Activated CD4-positive, alpha-beta memory T cell treated with anti-CD3 and anti-CD28 coated beads, Interleukin-2, amount 10 ng/mL, durations not matched to agents 7 days and 5 days (primary cell): ENCODE measurements at regions not wholly inside any gene's neighbourhood (a gene's known extent, or its start where the extent isn't known, plus 50 kb on each side); places are given as distances from the start of the nearest gene placed in this dataset.
"Not testable (repeated sequence)": the region's sequence is repeated elsewhere in the genome, so short reads cannot be mapped to it uniquely, and the experiment has no call there.

Source experiments
- CTCF ChIA-PET: fragments of 350-600 bp; sonication (Branson Sonifier 250); formaldehyde crosslinking; loops from one replicate; lab custom pipeline; 2021; ENCODE audit warnings: antibody characterized with exemption, inconsistent platforms; lab: Charles Lee
- POLR2A ChIA-PET: fragments of 350-600 bp; sonication (Branson Sonifier 250); formaldehyde crosslinking; loops from one replicate; lab custom pipeline; 2021; ENCODE audit warnings: antibody characterized with exemption; lab: Charles Lee
- DNase-seq: peaks from one replicate; pipeline ENCODE4 v3.0.0-alpha.2; 2020
- H3K27ac Mint-ChIP-seq: one replicate; pipeline ENCODE4 v1.8.0; 2021; ENCODE audit warnings: mild to moderate bottlenecking, mixed read lengths
- H3K27me3 Mint-ChIP-seq: one replicate; pipeline ENCODE4 v1.8.0; 2021; ENCODE audit warnings: mixed read lengths
- H3K36me3 Mint-ChIP-seq: one replicate; pipeline ENCODE4 v1.8.0; 2021; ENCODE audit warnings: low read depth, mixed read lengths
- H3K4me1 Mint-ChIP-seq: one replicate; pipeline ENCODE4 v1.8.0; 2021; ENCODE audit warnings: mixed read lengths
- H3K4me3 Mint-ChIP-seq: one replicate; pipeline ENCODE4 v1.8.0; 2021; ENCODE audit warnings: mild to moderate bottlenecking, mixed read lengths
- H3K9me3 Mint-ChIP-seq: one replicate; pipeline ENCODE4 v1.8.0; 2021; ENCODE audit warnings: mixed read lengths

DNA sequence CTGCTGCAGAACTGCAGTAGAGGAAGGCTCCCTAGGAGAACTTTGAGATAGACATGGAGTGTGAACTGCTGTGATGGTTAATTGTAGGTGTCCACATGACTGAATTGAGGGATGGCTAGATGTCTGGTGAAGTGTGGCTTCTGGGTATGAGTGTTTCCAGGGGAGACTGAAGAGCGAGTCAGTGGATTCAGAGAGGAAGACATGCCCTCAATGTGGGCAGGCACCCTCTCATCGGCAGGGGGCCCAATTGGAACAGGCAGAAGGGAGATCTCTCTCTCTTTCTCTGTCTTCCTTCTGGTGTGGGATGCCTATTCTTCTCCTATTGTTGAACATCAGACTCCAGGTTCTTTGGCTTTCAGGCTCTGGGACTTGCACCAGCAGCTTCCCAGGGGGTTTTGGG is 304.7 kb upstream of the GATB start:
- Mint-ChIP-seq H3K36me3 (no peaks in the 10 kb centered on the region), H3K9me3 (peaks cover 4% of the 10 kb centered on the region), H3K4me1 (peaks cover 39% of the 10 kb centered on the region), H3K4me3 (no peak overlapping the region), H3K27me3 (no peaks in the 10 kb centered on the region), H3K27ac (no peak overlapping the region)
- CTCF ChIA-PET = no interaction called here
- POLR2A ChIA-PET = interaction anchor here (1.1 to 1.4 kb wide), 2 partner anchors 10 to 35 kb away, joined by 3 read pairs; no protein-coding TSS in a partner anchor
- no peak for DNase-seq

DNA sequence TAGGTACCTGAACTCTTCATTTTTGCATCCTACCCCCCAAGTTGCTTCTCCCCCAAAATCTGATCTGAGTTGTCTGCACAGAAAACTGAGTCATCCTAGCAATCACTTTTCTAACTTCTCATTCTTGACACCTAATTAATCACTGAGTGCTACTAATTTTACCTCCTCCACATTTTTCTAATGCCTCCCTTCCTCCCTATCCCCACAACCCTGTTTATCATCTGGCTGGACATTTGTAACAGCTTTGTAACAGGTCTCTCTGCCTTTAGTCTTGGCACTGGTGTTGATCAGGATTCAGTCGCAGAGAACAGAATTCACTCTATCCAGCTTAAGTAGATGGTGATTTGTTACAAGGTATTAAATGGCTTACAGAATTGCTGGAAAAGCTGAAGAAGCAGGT is 303.9 kb upstream of the GATB start:
- H3K27me3 Mint-ChIP-seq = no peaks in the 10 kb centered on the region
- POLR2A ChIA-PET = interaction anchor here (0.9 to 1.1 kb wide), 2 partner anchors 9 to 36 kb away, joined by 3 read pairs; no protein-coding TSS in a partner anchor

DNA sequence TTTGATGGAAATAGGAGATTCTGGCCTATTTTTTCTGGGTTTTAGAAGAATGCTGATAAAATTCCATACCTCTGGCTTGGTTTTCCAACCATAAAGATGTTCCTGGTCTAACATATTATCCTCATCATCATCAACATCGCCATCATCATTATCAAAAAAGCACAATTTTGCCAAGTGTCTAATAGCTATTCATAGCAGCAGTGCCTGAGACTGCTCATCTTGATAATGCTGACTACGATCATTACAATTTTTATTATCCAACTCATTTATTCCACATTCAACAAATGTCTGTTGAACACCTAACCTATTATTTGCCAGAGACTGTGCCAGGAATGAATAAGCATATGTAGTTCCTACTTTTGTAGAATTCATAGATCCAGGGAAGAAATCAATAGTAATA is 303.5 kb upstream of the GATB start:
- H3K4me1 Mint-ChIP-seq = peaks cover 39% of the 10 kb centered on the region
- no peak for DNase-seq
- H3K9me3 Mint-ChIP-seq = peaks cover 7% of the 10 kb centered on the region
- ChIA-PET CTCF (interaction anchor here (1.1 to 1.5 kb wide), 3 partner anchors 9 to 308 kb away, joined by 3 read pairs; no protein-coding TSS in a partner anchor), POLR2A (interaction anchor here (0.9 to 1.8 kb wide), 2 partner anchors 9 to 36 kb away, joined by 3 to 7 read pairs; no protein-coding TSS in a partner anchor)
- H3K27me3 Mint-ChIP-seq = peaks cover 3% of the 10 kb centered on the region
- H3K36me3 Mint-ChIP-seq = peaks cover under 1% of the 10 kb centered on the region
- no peak overlapping the region for H3K4me3 Mint-ChIP-seq
- no peak overlapping the region for H3K27ac Mint-ChIP-seq

More for the DNA sequence above, 303.9 kb upstream of the GATB start:
- CTCF ChIA-PET = interaction anchor here (1.1 to 1.5 kb wide), 3 partner anchors 8 to 307 kb away, joined by 3 read pairs; no protein-coding TSS in a partner anchor
- H3K4me3 Mint-ChIP-seq = no peak overlapping the region
- DNase-seq = no peak
- peaks cover 39% of the 10 kb centered on the region for H3K4me1 Mint-ChIP-seq
- H3K9me3 Mint-ChIP-seq = peaks cover 6% of the 10 kb centered on the region
- no peaks in the 10 kb centered on the region for H3K36me3 Mint-ChIP-seq
- H3K27ac Mint-ChIP-seq = no peak overlapping the region

DNA sequence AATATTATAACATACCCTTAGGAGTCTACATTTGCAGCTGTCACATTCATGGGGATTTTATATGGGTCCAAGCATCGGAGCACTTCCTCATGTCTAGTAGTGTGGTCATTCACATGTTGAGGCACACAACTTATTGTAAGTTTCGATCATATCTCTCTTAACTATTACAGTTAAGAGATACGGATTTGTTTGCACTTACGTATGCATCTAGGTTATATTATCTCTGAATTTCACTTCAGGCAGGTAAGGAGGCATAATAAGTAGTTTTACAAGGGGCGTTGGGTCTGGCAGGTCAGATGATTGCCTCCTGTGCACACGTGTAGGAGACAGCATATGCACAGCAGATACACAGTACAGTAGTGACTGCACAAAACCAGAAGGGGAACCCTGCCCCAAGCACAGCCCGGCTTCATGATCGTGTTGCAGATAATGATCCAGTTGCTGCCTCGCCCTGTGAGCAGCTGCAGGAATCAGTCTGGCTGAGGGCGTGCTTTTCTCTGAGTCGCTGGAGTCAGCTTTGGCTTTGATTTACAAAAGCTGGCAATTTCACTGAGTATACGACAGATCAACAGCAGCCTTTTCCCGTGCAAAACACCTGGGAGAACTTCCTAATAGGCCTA is 302.9 kb upstream of the GATB start:
- Mint-ChIP-seq H3K9me3 (peaks cover 7% of the 10 kb centered on the region), H3K27ac (no peak overlapping the region), H3K36me3 (peaks cover 3% of the 10 kb centered on the region), H3K27me3 (peaks cover 5% of the 10 kb centered on the region), H3K4me3 (no peak overlapping the region), H3K4me1 (peaks cover 34% of the 10 kb centered on the region)
- CTCF ChIA-PET = interaction anchor here (1.0 to 1.5 kb wide), 4 partner anchors 9 to 308 kb away, joined by 3 read pairs; no protein-coding TSS in a partner anchor
- DNase-seq = peak; percentile 77
- POLR2A ChIA-PET = interaction anchor here (0.6 to 1.8 kb wide), 2 partner anchors 37 to 47 kb away, joined by 3 to 7 read pairs; no protein-coding TSS in a partner anchor

DNA sequence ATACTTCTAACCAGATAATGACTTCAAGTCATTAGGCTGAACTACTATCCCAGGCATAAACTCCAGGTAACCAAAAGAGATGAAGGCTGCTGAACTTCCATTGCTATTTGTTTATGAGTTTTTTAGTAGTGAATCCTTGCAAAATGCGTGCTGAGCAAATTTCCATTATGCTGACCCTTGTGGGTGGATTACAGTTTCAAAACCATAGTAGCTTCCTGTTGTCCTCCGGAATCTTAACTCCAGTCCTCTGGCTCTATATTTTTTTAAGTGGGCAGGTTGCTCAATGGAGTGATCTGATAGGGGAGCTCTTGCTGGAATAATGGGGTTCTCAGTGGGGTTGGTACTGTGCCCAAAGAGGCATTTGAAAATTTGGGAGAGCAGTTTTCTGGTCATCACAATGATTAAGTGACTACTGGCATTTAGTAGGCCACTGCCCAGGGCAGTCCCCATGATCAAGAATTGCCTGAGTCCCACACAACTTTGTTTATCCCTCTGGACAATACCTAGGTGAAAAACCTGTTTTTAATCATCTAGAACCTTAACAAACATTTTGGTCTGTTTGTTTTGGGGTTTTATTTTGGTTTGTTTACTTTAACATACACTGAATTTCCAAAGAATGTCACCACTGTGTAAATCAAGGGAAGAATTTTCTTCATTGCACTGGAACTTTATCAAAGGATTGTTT is 302.3 kb upstream of the GATB start:
- H3K36me3 Mint-ChIP-seq = peaks cover 6% of the 10 kb centered on the region
- H3K27me3 Mint-ChIP-seq = peaks cover 5% of the 10 kb centered on the region
- H3K9me3 Mint-ChIP-seq = peaks cover 11% of the 10 kb centered on the region
- CTCF ChIA-PET = interaction anchor here (0.6 to 1.0 kb wide), 2 partner anchors 225 to 335 kb away, joined by 3 read pairs; no protein-coding TSS in a partner anchor
- peaks cover 28% of the 10 kb centered on the region for H3K4me1 Mint-ChIP-seq
- no peak overlapping the region for H3K4me3 Mint-ChIP-seq
- no peak for DNase-seq
- POLR2A ChIA-PET = interaction anchor here (1.8 kb wide), 1 partner anchor 38 kb away, joined by 7 read pairs; no protein-coding TSS in a partner anchor
- no peak overlapping the region for H3K27ac Mint-ChIP-seq

DNA sequence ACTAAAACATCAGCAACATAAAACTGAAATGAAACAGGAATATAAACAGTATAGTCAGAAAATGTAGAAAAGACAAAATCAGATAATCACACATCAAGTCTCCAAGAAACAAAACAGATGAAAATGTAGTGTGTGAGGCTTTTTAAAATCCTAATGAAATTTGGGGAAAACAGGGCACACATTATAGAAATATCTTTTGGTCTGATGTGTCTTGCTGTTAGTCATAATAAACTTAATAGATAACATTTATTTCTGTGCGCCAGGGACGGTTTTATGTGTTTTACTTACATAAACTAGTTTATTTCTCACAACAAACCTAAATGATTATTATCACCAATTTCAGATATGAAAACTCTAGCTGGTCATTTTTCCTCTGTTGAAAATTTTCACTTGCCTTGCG is 293.9 kb upstream of the GATB start:
- no peak for DNase-seq
- H3K27me3 Mint-ChIP-seq = peaks cover 14% of the 10 kb centered on the region
- peaks cover 22% of the 10 kb centered on the region for H3K9me3 Mint-ChIP-seq
- ChIA-PET CTCF (interaction anchor here (0.6 kb wide), 1 partner anchor 22 kb away, joined by 3 read pairs; no protein-coding TSS in a partner anchor), POLR2A (no interaction called here)
- no peak overlapping the region for H3K27ac Mint-ChIP-seq
- peaks cover 18% of the 10 kb centered on the region for H3K4me1 Mint-ChIP-seq
- H3K36me3 Mint-ChIP-seq = peaks cover 16% of the 10 kb centered on the region
- no peak overlapping the region for H3K4me3 Mint-ChIP-seq

DNA sequence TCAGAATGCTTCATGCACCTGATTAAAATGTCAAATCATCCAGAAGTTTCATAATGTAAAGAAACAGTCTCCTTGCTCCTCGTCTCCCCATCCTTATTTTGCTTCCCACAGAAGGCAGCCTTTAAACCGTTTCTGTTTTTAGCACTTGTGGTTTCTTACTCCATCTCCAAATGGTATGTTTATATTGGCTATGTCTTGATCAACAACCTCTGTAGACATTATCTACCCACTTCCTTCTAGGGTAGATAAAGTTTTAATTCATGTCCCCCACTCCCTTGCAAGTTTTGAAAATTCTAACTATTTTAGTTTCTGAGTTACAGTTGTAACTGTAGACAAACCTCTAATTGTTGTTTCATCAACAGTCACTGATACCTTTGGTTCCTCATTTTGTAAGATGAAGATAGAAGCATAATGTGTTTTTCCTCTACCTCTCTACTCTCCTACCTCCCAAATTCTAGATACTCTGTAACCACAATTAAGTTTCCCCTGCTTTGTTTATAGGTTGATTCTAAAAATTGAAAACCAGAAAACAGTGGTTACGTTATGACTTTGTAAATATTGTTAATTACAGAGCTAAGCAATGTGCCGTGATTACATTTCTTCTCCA is 291.7 kb upstream of the GATB start:
- peak overlapping the region; percentile 2 for H3K27ac Mint-ChIP-seq
- ChIA-PET CTCF (no interaction called here), POLR2A (no interaction called here)

DNA sequence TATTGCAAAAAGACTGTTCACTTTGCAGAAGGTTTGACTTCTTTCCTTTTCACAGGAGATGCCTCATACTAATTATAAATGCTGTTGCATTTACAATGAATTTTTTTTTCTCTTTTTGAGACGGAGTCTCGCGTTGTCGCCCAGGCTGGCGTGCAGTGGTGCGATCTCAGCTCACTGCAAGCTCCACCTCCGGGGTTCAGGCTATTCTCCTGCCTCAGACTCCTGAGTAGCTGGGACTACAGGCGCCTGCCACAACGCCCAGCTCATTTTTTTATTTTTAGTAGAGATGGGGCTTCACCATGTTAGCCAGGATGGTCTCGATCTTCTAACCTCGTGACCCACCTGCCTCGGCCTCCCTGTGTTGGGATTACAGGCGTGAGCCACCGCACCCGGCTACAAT is 290.5 kb upstream of the GATB start:
- H3K27ac Mint-ChIP-seq, H3K9me3 Mint-ChIP-seq, CTCF ChIA-PET, DNase-seq, H3K4me3 Mint-ChIP-seq, H3K36me3 Mint-ChIP-seq, H3K27me3 Mint-ChIP-seq: not testable (repeated sequence)
- POLR2A ChIA-PET = interaction anchor here (0.9 kb wide), 1 partner anchor 398 kb away, joined by 3 read pairs; no protein-coding TSS in a partner anchor
- H3K4me1 Mint-ChIP-seq = peaks cover 18% of the 10 kb centered on the region

More for the DNA sequence above, 291.7 kb upstream of the GATB start:
- Mint-ChIP-seq H3K4me1 (peaks cover 18% of the 10 kb centered on the region), H3K4me3 (no peak overlapping the region), H3K27me3 (peaks cover 6% of the 10 kb centered on the region), H3K36me3 (peaks cover 6% of the 10 kb centered on the region), H3K9me3 (peaks cover 12% of the 10 kb centered on the region)
- no peak for DNase-seq

DNA sequence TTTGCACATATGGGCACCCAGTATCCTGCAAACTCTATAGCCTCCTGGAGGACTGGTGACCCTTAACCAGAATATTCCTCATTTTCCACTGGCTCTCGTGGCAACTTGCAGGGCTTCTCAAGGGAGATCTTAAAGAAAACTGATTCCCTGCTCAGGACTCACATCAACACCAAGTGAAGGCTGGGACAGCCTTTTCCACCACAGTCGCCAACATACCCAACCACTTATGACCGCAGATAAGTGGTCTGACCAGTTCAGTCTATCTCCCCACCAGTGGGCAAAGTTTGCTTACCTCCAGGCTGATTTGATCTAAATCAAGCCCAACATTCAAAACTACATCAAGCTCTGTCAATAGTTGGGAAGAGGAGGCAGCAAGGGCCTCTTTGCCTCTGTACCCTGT is 289.3 kb upstream of the GATB start:
- H3K4me1 Mint-ChIP-seq = peaks cover 18% of the 10 kb centered on the region
- ChIA-PET CTCF (no interaction called here), POLR2A (no interaction called here)
- no peaks in the 10 kb centered on the region for H3K27me3 Mint-ChIP-seq
- no peak overlapping the region for H3K4me3 Mint-ChIP-seq
- no peaks in the 10 kb centered on the region for H3K36me3 Mint-ChIP-seq
- H3K9me3 Mint-ChIP-seq = no peaks in the 10 kb centered on the region
- H3K27ac Mint-ChIP-seq = no peak overlapping the region
- no peak for DNase-seq

DNA sequence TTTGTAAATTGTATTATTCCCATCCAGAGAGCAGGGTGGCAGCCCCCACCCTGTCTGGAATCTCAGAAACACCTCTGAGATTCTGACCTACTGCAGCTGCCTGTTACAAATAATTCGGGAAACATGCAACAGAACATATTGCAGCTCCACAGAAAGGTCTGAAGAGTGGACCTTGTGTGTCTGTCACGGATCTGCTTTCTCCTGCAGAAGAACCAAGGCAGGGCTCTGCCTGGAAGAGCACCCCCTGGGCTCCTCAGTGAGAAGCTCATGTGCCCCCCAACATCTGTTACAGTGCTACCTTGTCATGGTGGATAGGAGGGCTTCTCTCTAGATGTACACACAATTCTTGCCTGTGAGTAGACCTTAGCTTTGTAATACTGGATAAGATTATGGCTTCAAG is 286.6 kb upstream of the GATB start:
- peaks cover 13% of the 10 kb centered on the region for H3K9me3 Mint-ChIP-seq
- H3K27me3 Mint-ChIP-seq = no peaks in the 10 kb centered on the region
- no peak overlapping the region for H3K4me3 Mint-ChIP-seq
- ChIA-PET POLR2A (no interaction called here), CTCF (no interaction called here)
- H3K27ac Mint-ChIP-seq = no peak overlapping the region
- no peak for DNase-seq
- H3K36me3 Mint-ChIP-seq = peaks cover 5% of the 10 kb centered on the region
- H3K4me1 Mint-ChIP-seq = peaks cover 8% of the 10 kb centered on the region

DNA sequence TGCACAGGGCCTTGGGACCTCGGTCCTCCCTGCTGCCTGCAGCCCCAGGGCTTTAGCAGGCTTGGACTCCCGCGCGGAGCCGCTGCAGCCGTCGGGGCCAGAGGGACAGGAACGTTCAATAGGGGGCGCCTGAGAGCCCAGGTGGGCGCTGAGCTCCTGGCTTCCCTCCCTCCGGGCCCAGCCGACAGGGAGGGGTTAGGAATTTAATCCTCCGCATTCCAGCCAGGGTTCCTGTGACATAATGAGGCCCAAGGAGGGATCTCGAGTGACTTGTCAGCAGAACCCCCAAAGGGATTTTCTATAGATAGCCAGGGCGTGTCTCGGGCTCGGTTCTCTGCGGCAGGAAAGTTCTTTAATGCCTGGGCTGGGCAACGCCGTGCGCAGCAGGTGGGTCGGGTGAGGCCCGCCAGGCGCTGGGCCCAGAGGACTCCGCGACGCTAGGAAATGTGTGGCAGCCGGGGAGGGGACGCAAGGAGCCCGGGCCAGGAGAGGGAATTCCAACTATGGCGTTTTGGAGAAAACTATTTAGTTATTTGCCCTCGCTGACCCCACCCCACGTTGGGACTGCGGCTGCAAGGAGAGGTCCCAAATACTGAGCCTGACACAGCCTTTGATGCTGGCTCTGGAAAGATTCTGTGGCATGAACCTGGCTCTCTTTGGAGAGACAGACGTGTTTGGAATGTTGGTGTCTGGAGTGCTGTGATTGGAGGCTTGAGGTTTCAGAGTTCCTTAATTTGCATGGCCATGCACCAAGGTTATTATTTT is 285.2 kb upstream of the GATB start:
- no peak for DNase-seq
- H3K4me3 Mint-ChIP-seq = no peak overlapping the region
- peaks cover 13% of the 10 kb centered on the region for H3K9me3 Mint-ChIP-seq
- peaks cover 5% of the 10 kb centered on the region for H3K36me3 Mint-ChIP-seq
- no peak overlapping the region for H3K27ac Mint-ChIP-seq
- ChIA-PET CTCF (no interaction called here), POLR2A (no interaction called here)
- no peaks in the 10 kb centered on the region for H3K4me1 Mint-ChIP-seq
- no peaks in the 10 kb centered on the region for H3K27me3 Mint-ChIP-seq

DNA sequence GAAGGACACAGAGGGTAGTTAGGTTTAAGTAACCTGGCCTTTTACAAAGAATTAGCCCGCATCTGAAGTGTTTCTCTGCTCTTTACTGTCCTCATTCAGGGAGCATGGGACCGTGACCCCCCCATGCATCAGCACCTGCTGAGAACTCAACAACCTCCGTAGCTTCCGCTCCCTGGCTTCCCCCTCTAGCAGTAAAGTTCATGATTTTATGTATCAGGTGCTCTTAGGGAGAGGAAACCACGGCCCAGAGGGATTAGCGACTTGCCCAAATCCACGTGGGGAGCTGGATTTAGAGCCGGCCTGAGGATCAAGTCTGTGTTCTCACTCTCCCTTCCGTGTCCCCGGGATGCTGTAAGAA is 284.6 kb upstream of the GATB start:
- CTCF ChIA-PET = no interaction called here
- POLR2A ChIA-PET = no interaction called here

More for the DNA sequence above, 284.6 kb upstream of the GATB start:
- no peaks in the 10 kb centered on the region for H3K27me3 Mint-ChIP-seq
- no peak overlapping the region for H3K27ac Mint-ChIP-seq
- DNase-seq = no peak
- H3K4me3 Mint-ChIP-seq = no peak overlapping the region
- H3K4me1 Mint-ChIP-seq = no peaks in the 10 kb centered on the region
- H3K36me3 Mint-ChIP-seq = peaks cover 5% of the 10 kb centered on the region
- H3K9me3 Mint-ChIP-seq = peaks cover 13% of the 10 kb centered on the region
